ENCODE measurements at regions not wholly inside any gene's neighbourhood (a gene's known extent, or its start where the extent isn't known, plus 50 kb on each side); places are given as distances from the start of the nearest gene placed in this dataset.
"Not testable (repeated sequence)": the region's sequence is repeated elsewhere in the genome, so short reads cannot be mapped to it uniquely, and the experiment has no call there.

GRCh38 chr13:74574964-74575728 lies 440.9 kb upstream of the KLF12 start:
- peak in 1 of 3 experiments; percentile 1 for DNase-seq (ENCODE audit: low read depth in 3 of 3)

- no peak for DNase-seq (ENCODE audit: low read depth in 3 of 3)
Observed at GRCh38 chr13:74573654-74574053, 439.4 kb upstream of the KLF12 start.

- no peak for DNase-seq (ENCODE audit: low read depth in 3 of 3)
Observed at GRCh38 chr13:74571811-74572210, 437.6 kb upstream of the KLF12 start.

- no peak for DNase-seq (ENCODE audit: low read depth in 3 of 3)
Observed at GRCh38 chr13:74570834-74571233, 436.6 kb upstream of the KLF12 start.

GRCh38 chr13:74570046-74570445 lies 435.8 kb upstream of the KLF12 start:
- no peak for DNase-seq (ENCODE audit: low read depth in 3 of 3)

- DNase-seq (ENCODE audit: low read depth in 3 of 3) = no peak
Observed at GRCh38 chr13:74569251-74569650, 435.0 kb upstream of the KLF12 start.

GRCh38 chr13:74567485-74567884 lies 433.3 kb upstream of the KLF12 start:
- no peak for DNase-seq (ENCODE audit: low read depth in 3 of 3)

- no peak for DNase-seq (ENCODE audit: low read depth in 3 of 3)
Observed at GRCh38 chr13:74562381-74562780, 428.2 kb upstream of the KLF12 start.

GRCh38 chr13:74561155-74561554 lies 427.0 kb upstream of the KLF12 start:
- DNase-seq (ENCODE audit: low read depth in 3 of 3) = no peak

GRCh38 chr13:74560325-74560724 lies 426.1 kb upstream of the KLF12 start:
- no peak for DNase-seq (ENCODE audit: low read depth in 3 of 3)

GRCh38 chr13:74557870-74558269 lies 423.7 kb upstream of the KLF12 start:
- DNase-seq (ENCODE audit: low read depth in 3 of 3) = no peak

- DNase-seq (ENCODE audit: low read depth in 3 of 3) = no peak
Observed at GRCh38 chr13:74555651-74556420, 421.6 kb upstream of the KLF12 start.

- no peak for DNase-seq (ENCODE audit: low read depth in 3 of 3)
Observed at GRCh38 chr13:74555276-74555625, 421.0 kb upstream of the KLF12 start.

GRCh38 chr13:74554569-74555275 lies 420.5 kb upstream of the KLF12 start:
- DNase-seq (ENCODE audit: low read depth in 3 of 3) = no peak

GRCh38 chr13:74550039-74550438 lies 415.8 kb upstream of the KLF12 start:
- no peak for DNase-seq (ENCODE audit: low read depth in 3 of 3)

GRCh38 chr13:74536649-74537048 lies 402.4 kb upstream of the KLF12 start:
- DNase-seq (ENCODE audit: low read depth in 3 of 3) = not testable (repeated sequence)

GRCh38 chr13:74533226-74533625 lies 399.0 kb upstream of the KLF12 start:
- DNase-seq (ENCODE audit: low read depth in 3 of 3) = no peak

- no peak for DNase-seq (ENCODE audit: low read depth in 3 of 3)
Observed at GRCh38 chr13:74530011-74530410, 395.8 kb upstream of the KLF12 start.

GRCh38 chr13:74528734-74529513 lies 394.7 kb upstream of the KLF12 start:
- DNase-seq (ENCODE audit: low read depth in 3 of 3) = no peak

GRCh38 chr13:74523057-74523456 lies 388.9 kb upstream of the KLF12 start:
- no peak for DNase-seq (ENCODE audit: low read depth in 3 of 3)

GRCh38 chr13:74511523-74511922 lies 377.3 kb upstream of the KLF12 start:
- no peak for DNase-seq (ENCODE audit: low read depth in 3 of 3)

Data from stimulated activated CD4-positive, alpha-beta T cell treated with anti-CD3 and anti-CD28 coated beads, TNF-alpha, amount 100 ng/mL, for 4 hours (primary cell).